SU-DHL-6 (cell line): ENCODE measurements at regions not wholly inside any gene's neighbourhood (a gene's known extent, or its start where the extent isn't known, plus 50 kb on each side); places are given as distances from the start of the nearest gene placed in this dataset.

Experiments
- EZH2phosphoT487 ChIP-seq: fragments of 200-600 bp; sonication (generic), shearing (Covaris generic); conservative IDR thresholded peaks from 2 replicates; pipeline ENCODE4 v1.6.1; 2018; ENCODE audit warnings: mild to moderate bottlenecking, antibody characterized with exemption, low read length, moderate library complexity, mixed read lengths
- TF ChIP-seq, protein P1 (sequence below): fragments of 200-600 bp; sonication (generic); IDR thresholded peaks from one replicate; pipeline ENCODE4 v1.5.1; 2017; ENCODE audit warnings: antibody characterized with exemption, mild to moderate bottlenecking, low read length, moderate library complexity; ENCODE audit not compliant: insufficient read depth, poor library complexity, severe bottlenecking

DNA sequence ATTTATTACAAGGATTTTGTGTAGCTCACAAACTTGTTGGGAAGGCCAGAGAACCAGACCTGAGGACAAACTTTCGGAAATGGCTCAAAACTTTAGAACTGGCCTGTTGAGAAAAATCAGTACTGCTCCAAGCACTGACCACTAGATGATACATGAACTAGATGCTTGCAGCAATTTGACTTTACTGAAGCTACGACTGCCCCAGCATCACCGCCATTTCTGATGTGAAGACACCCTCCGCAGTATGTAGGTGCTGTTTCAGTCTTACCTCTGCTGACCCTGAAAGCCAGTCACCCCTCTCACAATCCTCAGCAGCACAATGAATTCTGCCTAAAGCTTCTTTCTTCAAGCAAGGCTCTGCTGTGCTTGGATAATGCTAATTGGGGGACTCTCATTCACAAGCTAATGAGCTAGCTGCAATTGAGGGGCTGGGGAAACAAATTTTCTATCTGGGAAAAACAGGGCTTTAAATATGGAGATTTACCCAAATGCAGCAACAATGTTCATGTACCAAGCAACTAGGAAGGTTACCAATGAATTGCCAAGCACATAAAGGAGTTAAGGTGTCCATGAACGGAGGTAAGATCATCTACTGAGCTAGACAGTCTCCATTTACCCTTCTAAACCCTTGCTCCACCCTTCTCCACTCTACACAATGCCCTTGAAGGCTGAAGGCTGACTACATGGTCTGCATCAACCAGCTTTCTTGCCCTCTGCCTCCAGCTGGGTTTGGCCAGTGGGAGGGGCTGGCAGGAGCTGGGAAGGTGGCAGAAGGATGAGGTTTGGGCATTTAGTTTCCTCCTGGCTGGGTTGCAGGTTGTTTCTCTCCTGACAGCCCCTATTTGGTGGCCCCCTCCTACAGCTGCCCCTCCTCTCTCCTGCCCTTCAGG is 53.2 kb upstream of the FSTL1 start:
- TF ChIP-seq, protein P1, sequence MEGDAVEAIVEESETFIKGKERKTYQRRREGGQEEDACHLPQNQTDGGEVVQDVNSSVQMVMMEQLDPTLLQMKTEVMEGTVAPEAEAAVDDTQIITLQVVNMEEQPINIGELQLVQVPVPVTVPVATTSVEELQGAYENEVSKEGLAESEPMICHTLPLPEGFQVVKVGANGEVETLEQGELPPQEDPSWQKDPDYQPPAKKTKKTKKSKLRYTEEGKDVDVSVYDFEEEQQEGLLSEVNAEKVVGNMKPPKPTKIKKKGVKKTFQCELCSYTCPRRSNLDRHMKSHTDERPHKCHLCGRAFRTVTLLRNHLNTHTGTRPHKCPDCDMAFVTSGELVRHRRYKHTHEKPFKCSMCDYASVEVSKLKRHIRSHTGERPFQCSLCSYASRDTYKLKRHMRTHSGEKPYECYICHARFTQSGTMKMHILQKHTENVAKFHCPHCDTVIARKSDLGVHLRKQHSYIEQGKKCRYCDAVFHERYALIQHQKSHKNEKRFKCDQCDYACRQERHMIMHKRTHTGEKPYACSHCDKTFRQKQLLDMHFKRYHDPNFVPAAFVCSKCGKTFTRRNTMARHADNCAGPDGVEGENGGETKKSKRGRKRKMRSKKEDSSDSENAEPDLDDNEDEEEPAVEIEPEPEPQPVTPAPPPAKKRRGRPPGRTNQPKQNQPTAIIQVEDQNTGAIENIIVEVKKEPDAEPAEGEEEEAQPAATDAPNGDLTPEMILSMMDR = no peak
- no peak for TF ChIP-seq EZH2phosphoT487
